ENCODE measurements at regions not wholly inside any gene's neighbourhood (a gene's known extent, or its start where the extent isn't known, plus 50 kb on each side); places are given as distances from the start of the nearest gene placed in this dataset.

DNA sequence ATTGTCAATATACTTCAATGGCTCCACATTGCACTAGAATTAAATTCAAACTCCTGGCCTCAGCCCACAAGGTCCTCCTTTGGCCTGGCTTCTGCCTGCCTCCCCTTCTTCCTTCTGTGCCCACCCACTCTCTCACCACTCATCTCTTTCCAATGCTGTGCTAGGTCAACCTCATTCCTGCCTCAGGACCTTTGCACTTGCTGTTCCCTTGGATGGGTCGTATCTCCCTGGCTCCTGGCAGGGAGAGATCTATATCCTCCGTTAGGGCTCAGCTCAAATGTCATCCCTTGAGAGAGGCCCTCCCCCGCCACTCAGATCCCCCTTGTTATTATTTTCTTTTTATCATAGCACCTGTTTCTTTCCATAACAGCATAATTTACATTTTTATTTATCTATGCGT, 79.9 kb upstream of the LHX5 start:
- no peak overlapping the region for H3K27ac ChIP-seq (ENCODE audit: low read depth, low read length)
- H3K4me3 ChIP-seq (ENCODE audit: low read length) = no peak overlapping the region
- H3K4me2 ChIP-seq (ENCODE audit: low read length) = no peak overlapping the region
- no peaks in the 10 kb centered on the region for H3K36me3 ChIP-seq (ENCODE audit: control insufficient read depth, insufficient read depth, low read length)
- no peaks in the 10 kb centered on the region for H3K79me1 ChIP-seq (ENCODE audit: low read length)
- no peak overlapping the region for H4K8ac ChIP-seq (ENCODE audit: low read depth, low read length)
- H3K18ac ChIP-seq (ENCODE audit: low read length) = no peak overlapping the region
- H3K9ac ChIP-seq (ENCODE audit: low read length) = no peak overlapping the region
- H2BK5ac ChIP-seq (ENCODE audit: low read length) = no peak overlapping the region
- no peak overlapping the region for H2BK15ac ChIP-seq (replicated peaks; ENCODE audit: low read depth)
- no peak overlapping the region for H2BK120ac ChIP-seq (ENCODE audit: low read depth, low read length)
- WGBS (ENCODE audit: extremely low coverage, insufficient coverage, low lambda C conversion rate) = no CpG with 5 or more reads among the region's 4 CpGs
- no peaks in the 10 kb centered on the region for H3K27me3 ChIP-seq (ENCODE audit: insufficient read depth, low read length, poor library complexity)
- H3K56ac ChIP-seq (ENCODE audit: low read length) = no peak overlapping the region
- H4K5ac ChIP-seq (ENCODE audit: low read length) = no peak overlapping the region
- no peaks in the 10 kb centered on the region for H3K4me1 ChIP-seq (ENCODE audit: control insufficient read depth, low read depth, low read length)
- DNase-seq = no peak
- no peaks in the 10 kb centered on the region for H3K79me2 ChIP-seq (ENCODE audit: control insufficient read depth, insufficient read depth, low read length)
- H3K23ac ChIP-seq (ENCODE audit: low read length) = no peak overlapping the region
- H3K4ac ChIP-seq (ENCODE audit: low read depth, low read length) = no peak overlapping the region
- no peak overlapping the region for H2AK5ac ChIP-seq (ENCODE audit: low read length)

DNA sequence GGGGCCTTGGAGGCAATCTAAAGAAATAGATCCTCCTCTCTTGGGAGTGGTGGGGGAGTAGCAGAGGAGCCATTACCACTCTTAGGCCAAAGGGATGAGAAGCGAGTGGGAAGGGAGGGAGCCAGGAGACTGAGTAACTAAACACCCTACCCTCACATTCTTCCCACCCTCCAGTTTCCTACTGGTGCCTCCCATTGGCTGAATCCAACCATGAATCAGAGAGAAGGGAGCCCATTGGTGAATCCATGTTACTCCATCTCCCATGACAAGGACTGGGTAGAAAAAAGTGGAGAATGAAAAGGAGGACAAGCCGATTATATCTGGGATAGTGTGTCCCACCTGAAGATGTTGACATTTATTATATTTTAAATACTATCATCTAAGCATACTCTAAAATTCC, 76.8 kb upstream of the LHX5 start:
- no peak overlapping the region for H3K4me2 ChIP-seq (ENCODE audit: low read length)
- H2BK5ac ChIP-seq (ENCODE audit: low read length) = no peak overlapping the region
- H3K79me2 ChIP-seq (ENCODE audit: control insufficient read depth, insufficient read depth, low read length) = no peaks in the 10 kb centered on the region
- no peak overlapping the region for H3K18ac ChIP-seq (ENCODE audit: low read length)
- no peaks in the 10 kb centered on the region for H3K79me1 ChIP-seq (ENCODE audit: low read length)
- H2BK120ac ChIP-seq (ENCODE audit: low read depth, low read length) = no peak overlapping the region
- no peak for DNase-seq
- H3K36me3 ChIP-seq (ENCODE audit: control insufficient read depth, insufficient read depth, low read length) = no peaks in the 10 kb centered on the region
- no peak overlapping the region for H3K9ac ChIP-seq (ENCODE audit: low read length)
- H4K5ac ChIP-seq (ENCODE audit: low read length) = no peak overlapping the region
- no peak overlapping the region for H3K27ac ChIP-seq (ENCODE audit: low read depth, low read length)
- no CpG with 5 or more reads among the region's 2 CpGs for WGBS (ENCODE audit: extremely low coverage, insufficient coverage, low lambda C conversion rate)
- no peak overlapping the region for H3K23ac ChIP-seq (ENCODE audit: low read length)
- no peak overlapping the region for H3K56ac ChIP-seq (ENCODE audit: low read length)
- no peak overlapping the region for H2AK5ac ChIP-seq (ENCODE audit: low read length)
- H3K27me3 ChIP-seq (ENCODE audit: insufficient read depth, low read length, poor library complexity) = no peaks in the 10 kb centered on the region
- H4K8ac ChIP-seq (ENCODE audit: low read depth, low read length) = no peak overlapping the region
- no peak overlapping the region for H3K4me3 ChIP-seq (ENCODE audit: low read length)
- H3K4me1 ChIP-seq (ENCODE audit: control insufficient read depth, low read depth, low read length) = no peaks in the 10 kb centered on the region
- no peak overlapping the region for H2BK15ac ChIP-seq (replicated peaks; ENCODE audit: low read depth)
- no peak overlapping the region for H3K4ac ChIP-seq (ENCODE audit: low read depth, low read length)

DNA sequence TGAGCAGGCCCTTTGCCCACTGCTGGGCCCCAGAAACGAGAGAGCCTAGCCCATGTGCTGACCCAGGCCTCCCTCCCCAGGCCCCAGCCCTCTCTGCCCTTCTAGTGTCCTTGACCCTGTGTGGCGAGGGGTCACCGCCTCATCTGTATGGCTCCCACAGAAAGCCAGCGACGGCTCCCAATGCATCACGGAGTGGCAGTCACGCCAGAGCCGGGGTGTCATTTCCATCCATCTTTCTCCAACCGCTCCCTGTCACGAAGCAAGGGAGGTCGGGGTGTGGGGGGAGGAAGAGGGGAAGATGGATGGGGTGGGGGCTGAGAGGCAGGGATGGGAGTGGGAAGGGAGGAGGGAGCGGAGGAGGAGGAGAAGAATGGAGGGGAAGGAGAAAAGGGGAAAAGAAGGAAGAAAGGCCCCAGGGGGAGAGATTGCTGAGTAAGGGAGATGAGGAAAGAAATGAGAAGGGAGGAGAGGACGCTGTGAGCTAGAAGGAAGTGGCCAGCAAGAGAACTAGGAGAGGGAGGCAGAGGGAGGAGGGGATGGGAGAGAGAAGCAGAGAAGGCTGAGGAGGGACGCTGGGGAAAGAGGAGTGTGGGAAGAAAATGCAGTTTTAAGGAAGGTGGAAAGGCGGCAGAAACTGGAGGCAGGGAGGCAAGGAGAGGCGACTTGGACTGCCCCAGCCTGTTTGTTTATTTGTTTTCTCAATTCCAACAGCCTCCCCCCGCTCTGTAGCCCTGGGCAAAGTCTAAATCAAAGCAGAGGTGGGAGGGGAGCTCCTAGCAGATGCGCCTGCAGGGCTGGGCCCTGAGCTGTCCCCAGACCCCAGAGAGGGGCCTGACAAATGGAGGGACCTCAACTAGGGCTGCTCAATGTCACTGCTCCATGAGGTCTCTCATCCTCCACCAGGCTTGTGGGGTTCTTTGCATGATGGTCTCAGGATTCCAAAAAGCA, 75.5 kb upstream of the LHX5 start:
- Histone ChIP-seq H3K4me2 (ENCODE audit: low read length) (no peak overlapping the region), H2BK15ac (replicated peaks; ENCODE audit: low read depth) (no peak overlapping the region), H3K56ac (ENCODE audit: low read length) (no peak overlapping the region), H3K4me1 (ENCODE audit: control insufficient read depth, low read depth, low read length) (no peaks in the 10 kb centered on the region), H3K4ac (ENCODE audit: low read depth, low read length) (no peak overlapping the region), H2AK5ac (ENCODE audit: low read length) (no peak overlapping the region), H3K79me2 (ENCODE audit: control insufficient read depth, insufficient read depth, low read length) (no peaks in the 10 kb centered on the region), H3K9ac (ENCODE audit: low read length) (no peak overlapping the region), H3K27ac (ENCODE audit: low read depth, low read length) (no peak overlapping the region), H3K4me3 (ENCODE audit: low read length) (no peak overlapping the region), H4K8ac (ENCODE audit: low read depth, low read length) (no peak overlapping the region), H3K36me3 (ENCODE audit: control insufficient read depth, insufficient read depth, low read length) (no peaks in the 10 kb centered on the region), H3K79me1 (ENCODE audit: low read length) (no peaks in the 10 kb centered on the region), H3K27me3 (ENCODE audit: insufficient read depth, low read length, poor library complexity) (no peaks in the 10 kb centered on the region), H4K5ac (ENCODE audit: low read length) (no peak overlapping the region), H2BK5ac (ENCODE audit: low read length) (no peak overlapping the region), H3K18ac (ENCODE audit: low read length) (no peak overlapping the region), H3K23ac (ENCODE audit: low read length) (no peak overlapping the region), H2BK120ac (ENCODE audit: low read depth, low read length) (no peak overlapping the region)
- no peak for DNase-seq
- no CpG with 5 or more reads among the region's 18 CpGs for WGBS (ENCODE audit: extremely low coverage, insufficient coverage, low lambda C conversion rate)

DNA sequence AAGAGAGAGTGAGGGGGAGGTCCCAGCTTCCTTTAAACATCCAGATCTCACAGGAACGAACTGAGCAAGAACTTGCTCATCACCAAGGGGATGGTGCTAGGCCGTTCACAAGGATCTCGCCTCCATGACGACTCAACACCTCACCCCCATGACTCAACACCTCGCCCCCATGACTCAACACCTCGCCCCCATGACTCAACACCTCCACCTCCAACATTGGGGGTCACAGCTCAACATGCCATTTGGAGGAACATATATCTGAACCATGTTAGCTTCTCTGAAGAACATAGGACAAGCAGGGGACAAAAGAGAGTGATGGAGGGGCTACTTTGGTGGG, 66.0 kb upstream of the LHX5 start:
- H3K9ac ChIP-seq (ENCODE audit: low read length) = no peak overlapping the region
- H2BK120ac ChIP-seq (ENCODE audit: low read depth, low read length) = no peak overlapping the region
- no peak overlapping the region for H3K4me3 ChIP-seq (ENCODE audit: low read length)
- H3K79me1 ChIP-seq (ENCODE audit: low read length) = no peaks in the 10 kb centered on the region
- no peak overlapping the region for H2AK5ac ChIP-seq (ENCODE audit: low read length)
- no peak overlapping the region for H3K27ac ChIP-seq (ENCODE audit: low read depth, low read length)
- no peaks in the 10 kb centered on the region for H3K27me3 ChIP-seq (ENCODE audit: insufficient read depth, low read length, poor library complexity)
- H3K4ac ChIP-seq (ENCODE audit: low read depth, low read length) = no peak overlapping the region
- H3K4me1 ChIP-seq (ENCODE audit: control insufficient read depth, low read depth, low read length) = no peaks in the 10 kb centered on the region
- H4K5ac ChIP-seq (ENCODE audit: low read length) = no peak overlapping the region
- no peaks in the 10 kb centered on the region for H3K36me3 ChIP-seq (ENCODE audit: control insufficient read depth, insufficient read depth, low read length)
- no peak overlapping the region for H3K23ac ChIP-seq (ENCODE audit: low read length)
- H4K8ac ChIP-seq (ENCODE audit: low read depth, low read length) = no peak overlapping the region
- H3K79me2 ChIP-seq (ENCODE audit: control insufficient read depth, insufficient read depth, low read length) = no peaks in the 10 kb centered on the region
- H3K56ac ChIP-seq (ENCODE audit: low read length) = no peak overlapping the region
- H3K18ac ChIP-seq (ENCODE audit: low read length) = no peak overlapping the region
- no peak overlapping the region for H2BK5ac ChIP-seq (ENCODE audit: low read length)
- peak; percentile 48 for DNase-seq
- H2BK15ac ChIP-seq (replicated peaks; ENCODE audit: low read depth) = no peak overlapping the region
- no CpG with 5 or more reads among the region's 6 CpGs for WGBS (ENCODE audit: extremely low coverage, insufficient coverage, low lambda C conversion rate)
- no peak overlapping the region for H3K4me2 ChIP-seq (ENCODE audit: low read length)

DNA sequence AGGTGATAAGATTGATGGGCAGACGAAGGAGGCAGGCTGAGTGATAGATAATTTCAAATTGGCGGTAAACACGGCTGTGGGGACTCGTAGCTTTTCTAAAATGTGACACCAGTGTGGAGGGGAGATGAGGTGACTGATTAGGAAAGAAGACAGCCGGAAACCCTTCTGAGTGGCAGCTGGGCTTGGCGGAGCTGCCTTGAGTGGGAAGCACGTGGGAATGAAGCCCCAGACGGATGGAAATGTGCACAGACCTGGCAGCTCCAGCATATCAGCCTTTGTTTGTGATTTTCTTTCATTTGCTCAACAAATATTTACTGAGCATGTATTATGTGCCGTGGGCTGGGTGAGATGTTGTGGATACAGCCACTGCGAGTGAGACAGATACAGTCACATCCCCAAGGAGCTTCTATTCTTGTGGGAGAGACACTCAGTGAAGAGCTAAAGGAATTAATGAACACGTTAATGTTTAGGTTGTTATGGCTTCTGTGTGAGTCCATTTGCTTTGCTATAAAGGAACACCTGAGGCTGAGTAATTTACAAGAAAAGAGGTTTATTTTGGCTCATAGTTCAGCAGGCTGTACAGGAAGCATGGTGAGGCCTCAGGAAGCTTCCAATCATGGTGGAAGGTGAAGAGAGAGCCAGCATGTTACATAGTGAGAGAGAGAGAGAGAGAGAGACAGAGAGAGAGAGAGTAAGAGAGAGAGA, 65.5 kb upstream of the LHX5 start:
- H3K4me2 ChIP-seq (ENCODE audit: low read length) = no peak overlapping the region
- no peaks in the 10 kb centered on the region for H3K27me3 ChIP-seq (ENCODE audit: insufficient read depth, low read length, poor library complexity)
- H2AK5ac ChIP-seq (ENCODE audit: low read length) = no peak overlapping the region
- H3K79me2 ChIP-seq (ENCODE audit: control insufficient read depth, insufficient read depth, low read length) = no peaks in the 10 kb centered on the region
- WGBS (ENCODE audit: extremely low coverage, insufficient coverage, low lambda C conversion rate) = no CpG with 5 or more reads among the region's 11 CpGs
- no peak overlapping the region for H2BK15ac ChIP-seq (replicated peaks; ENCODE audit: low read depth)
- no peak overlapping the region for H3K4me3 ChIP-seq (ENCODE audit: low read length)
- H3K27ac ChIP-seq (ENCODE audit: low read depth, low read length) = no peak overlapping the region
- no peak for DNase-seq
- H3K4me1 ChIP-seq (ENCODE audit: control insufficient read depth, low read depth, low read length) = no peaks in the 10 kb centered on the region
- H2BK5ac ChIP-seq (ENCODE audit: low read length) = no peak overlapping the region
- H3K23ac ChIP-seq (ENCODE audit: low read length) = no peak overlapping the region
- no peak overlapping the region for H4K8ac ChIP-seq (ENCODE audit: low read depth, low read length)
- no peak overlapping the region for H4K5ac ChIP-seq (ENCODE audit: low read length)
- no peak overlapping the region for H3K18ac ChIP-seq (ENCODE audit: low read length)
- no peaks in the 10 kb centered on the region for H3K79me1 ChIP-seq (ENCODE audit: low read length)
- no peak overlapping the region for H2BK120ac ChIP-seq (ENCODE audit: low read depth, low read length)
- H3K56ac ChIP-seq (ENCODE audit: low read length) = no peak overlapping the region
- H3K36me3 ChIP-seq (ENCODE audit: control insufficient read depth, insufficient read depth, low read length) = no peaks in the 10 kb centered on the region
- no peak overlapping the region for H3K4ac ChIP-seq (ENCODE audit: low read depth, low read length)
- H3K9ac ChIP-seq (ENCODE audit: low read length) = no peak overlapping the region
